PC-9 (cell line): ENCODE measurements at regions not wholly inside any gene's neighbourhood (a gene's known extent, or its start where the extent isn't known, plus 50 kb on each side); places are given as distances from the start of the nearest gene placed in this dataset.

ENCODE experiments used
- BruUV-seq: library from RNA; stranded (reverse); fragments of 400-500 nt; replicated peaks from 2 replicates; lab custom pipeline; 2021; lab: Mats Ljungman, UMichigan
- CTCF ChIA-PET: fragments of 300-600 bp; sonication (Branson Sonifier 250); formaldehyde crosslinking; loops from one replicate; lab custom pipeline; 2022; ENCODE audit warnings: antibody characterized with exemption; lab: Charles Lee
- POLR2A ChIA-PET: fragments of 300-600 bp; sonication (Branson Sonifier 250); formaldehyde crosslinking; loops from one replicate; lab custom pipeline; 2022; ENCODE audit warnings: antibody characterized with exemption; ENCODE audit not compliant: unreplicated experiment; lab: Charles Lee
- DNase-seq, 2 experiments: peaks; one replicate each; pipeline versions ENCODE4 v3.0.0 to v3.0.0-alpha.2; 2015 to 2022; ENCODE audit warnings: mixed read lengths in 1 of 2
- H2AFZ ChIP-seq: fragments of 200-600 bp; sonication (generic); 2 replicates; pipeline ENCODE4 v1.8.1; 2017; ENCODE audit warnings: antibody characterized with exemption
- H3F3A ChIP-seq: fragments of 200-600 bp; sonication (generic); 2 replicates; pipeline ENCODE4 v1.8.1; 2017; ENCODE audit warnings: antibody characterized with exemption, mild to moderate bottlenecking, low read depth; ENCODE audit not compliant: insufficient read depth
- H3K27ac ChIP-seq: fragments of 200-600 bp; sonication (generic); 2 replicates; pipeline ENCODE4 v1.6.1; 2016; ENCODE audit warnings: mixed run types
- H3K27me3 ChIP-seq: fragments of 200-600 bp; sonication (generic); 2 replicates; pipeline ENCODE4 v1.6.1; 2016; ENCODE audit warnings: low read depth, mixed run types; ENCODE audit not compliant: insufficient read depth
- H3K36me3 ChIP-seq: fragments of 200-600 bp; sonication (generic); 2 replicates; pipeline ENCODE4 v1.6.1; 2016; ENCODE audit warnings: low read depth, mixed run types
- H3K4me1 ChIP-seq: fragments of 200-600 bp; sonication (generic); replicated peaks from 2 replicates; pipeline ENCODE4 v1.6.1; 2016; ENCODE audit warnings: mixed run types; ENCODE audit not compliant: insufficient read depth
- H3K4me2 ChIP-seq: fragments of 200-600 bp; sonication (generic); 2 replicates; pipeline ENCODE4 v1.6.1; 2017; ENCODE audit warnings: mixed run types
- H3K4me3 ChIP-seq: fragments of 200-600 bp; sonication (generic); 2 replicates; pipeline ENCODE4 v1.6.1; 2016; ENCODE audit warnings: mixed run types
- H3K79me2 ChIP-seq: fragments of 200-600 bp; sonication (generic); 2 replicates; pipeline ENCODE4 v1.6.1; 2017; ENCODE audit warnings: low read depth, mixed run types
- H3K9me2 ChIP-seq: fragments of 200-600 bp; sonication (generic); 2 replicates; pipeline ENCODE4 v1.8.1; 2017; ENCODE audit warnings: mild to moderate bottlenecking; ENCODE audit not compliant: insufficient read depth
- H3K9me3 ChIP-seq: fragments of 200-600 bp; sonication (generic); 2 replicates; pipeline ENCODE4 v1.8.1; 2016; ENCODE audit warnings: low read depth; ENCODE audit not compliant: insufficient read depth
- H4K20me1 ChIP-seq: fragments of 200-600 bp; sonication (generic); 2 replicates; pipeline ENCODE4 v1.8.1; 2017; ENCODE audit not compliant: insufficient read depth
- EZH2 ChIP-seq: fragments of 200-600 bp; sonication (generic); IDR thresholded peaks from 2 replicates; pipeline ENCODE4 v1.8.0; 2017; ENCODE audit warnings: antibody characterized with exemption, low read depth
- intact Hi-C: fragments of 100-400 bp; cut with micrococcal nuclease; formaldehyde crosslinking; loops from one replicate; pipeline ENCODE4 v1.10.0; 2022; ENCODE audit not compliant: unreplicated experiment
- TF ChIP-seq, protein P1 (sequence below): fragments of 200-600 bp; sonication (generic); conservative IDR thresholded peaks from 2 replicates; pipeline ENCODE4 v1.6.1; 2017; ENCODE audit warnings: mixed run types, antibody characterized with exemption, mild to moderate bottlenecking, moderate library complexity

DNA sequence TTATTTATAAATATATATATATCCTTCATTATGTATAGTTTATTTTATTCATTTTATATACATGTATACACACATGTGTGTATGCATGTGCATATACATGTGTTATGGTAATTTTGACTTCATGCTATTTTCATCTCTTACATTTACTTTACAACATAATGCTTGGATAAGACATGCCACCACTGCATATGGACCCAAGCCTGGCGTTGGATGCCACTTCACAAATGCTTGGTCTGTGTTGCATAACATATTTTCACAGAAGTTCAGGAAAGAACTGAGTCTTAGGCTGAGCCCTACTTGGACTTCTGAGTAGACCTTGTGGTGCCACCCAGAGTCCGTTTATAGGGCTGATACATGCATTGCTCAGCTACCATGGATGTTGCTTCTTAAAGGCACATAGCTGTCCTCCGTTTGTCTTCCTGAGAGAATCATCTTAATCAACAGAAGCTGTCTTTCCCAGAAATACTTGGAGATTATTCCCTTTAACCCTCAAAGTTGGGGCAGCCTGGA is 337.8 kb downstream of the BTBD3 start:
- H3K27ac ChIP-seq, result no peak overlapping the region
- H4K20me1 ChIP-seq, result no peaks in the 10 kb centered on the region
- 0 out of 2 replicates have a peak, but pooled peaks cover 6% of the 10 kb centered on the region for H3K9me2 ChIP-seq
- no peak overlapping the region for H3K4me2 ChIP-seq
- ChIA-PET POLR2A (no interaction called here), CTCF (no interaction called here)
- no peaks in the 10 kb centered on the region for H3K27me3 ChIP-seq
- H2AFZ ChIP-seq, result no peak overlapping the region
- TF ChIP-seq, protein P1, sequence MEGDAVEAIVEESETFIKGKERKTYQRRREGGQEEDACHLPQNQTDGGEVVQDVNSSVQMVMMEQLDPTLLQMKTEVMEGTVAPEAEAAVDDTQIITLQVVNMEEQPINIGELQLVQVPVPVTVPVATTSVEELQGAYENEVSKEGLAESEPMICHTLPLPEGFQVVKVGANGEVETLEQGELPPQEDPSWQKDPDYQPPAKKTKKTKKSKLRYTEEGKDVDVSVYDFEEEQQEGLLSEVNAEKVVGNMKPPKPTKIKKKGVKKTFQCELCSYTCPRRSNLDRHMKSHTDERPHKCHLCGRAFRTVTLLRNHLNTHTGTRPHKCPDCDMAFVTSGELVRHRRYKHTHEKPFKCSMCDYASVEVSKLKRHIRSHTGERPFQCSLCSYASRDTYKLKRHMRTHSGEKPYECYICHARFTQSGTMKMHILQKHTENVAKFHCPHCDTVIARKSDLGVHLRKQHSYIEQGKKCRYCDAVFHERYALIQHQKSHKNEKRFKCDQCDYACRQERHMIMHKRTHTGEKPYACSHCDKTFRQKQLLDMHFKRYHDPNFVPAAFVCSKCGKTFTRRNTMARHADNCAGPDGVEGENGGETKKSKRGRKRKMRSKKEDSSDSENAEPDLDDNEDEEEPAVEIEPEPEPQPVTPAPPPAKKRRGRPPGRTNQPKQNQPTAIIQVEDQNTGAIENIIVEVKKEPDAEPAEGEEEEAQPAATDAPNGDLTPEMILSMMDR, result no peak
- no peak for TF ChIP-seq EZH2
- DNase-seq, result no peak
- no peak overlapping the region for H3K4me3 ChIP-seq
- no peaks in the 10 kb centered on the region for H3F3A ChIP-seq
- intact Hi-C loops, result no loop called here
- no peaks in the 10 kb centered on the region for H3K4me1 ChIP-seq
- H3K36me3 ChIP-seq, result no peaks in the 10 kb centered on the region
- no peaks in the 10 kb centered on the region for H3K79me2 ChIP-seq
- no TSS peak for BruUV-seq
- H3K9me3 ChIP-seq, result no peaks in the 10 kb centered on the region; the same call in 1 of the 2 replicates

DNA sequence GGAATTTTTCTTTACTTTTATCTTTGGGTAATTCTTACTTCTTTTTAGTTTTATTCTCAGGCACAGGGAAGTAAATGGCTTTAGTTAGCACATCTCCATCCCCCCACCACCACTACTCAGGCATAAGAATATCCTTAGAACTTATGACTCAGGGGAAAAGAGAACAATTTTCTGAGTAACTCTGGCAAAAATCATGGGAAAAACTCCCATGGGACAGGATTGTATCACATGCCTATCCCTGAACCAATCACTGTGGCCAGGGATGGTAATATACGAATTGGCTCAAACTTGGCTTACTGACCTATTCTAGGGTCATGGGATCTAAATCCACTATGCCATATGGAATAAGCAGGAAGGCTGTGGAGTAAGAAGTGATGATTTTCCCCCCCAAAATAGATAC is 339.1 kb downstream of the BTBD3 start:
- Histone ChIP-seq H3K79me2 (no peaks in the 10 kb centered on the region), H3K36me3 (no peaks in the 10 kb centered on the region), H3K4me2 (no peak overlapping the region), H3K27ac (no peak overlapping the region), H3K4me3 (no peak overlapping the region), H3K9me3 (no peaks in the 10 kb centered on the region), H3K27me3 (no peaks in the 10 kb centered on the region), H3K9me2 (no peaks in the 10 kb centered on the region), H4K20me1 (no peaks in the 10 kb centered on the region), H2AFZ (no peak overlapping the region), H3K4me1 (no peaks in the 10 kb centered on the region), H3F3A (no peaks in the 10 kb centered on the region)
- BruUV-seq, result no TSS peak
- no peak for DNase-seq
- TF ChIP-seq EZH2, result no peak
- TF ChIP-seq, protein P1, result no peak
- POLR2A ChIA-PET, result no interaction called here
- intact Hi-C loops, result no loop called here
- CTCF ChIA-PET, result no interaction called here

DNA sequence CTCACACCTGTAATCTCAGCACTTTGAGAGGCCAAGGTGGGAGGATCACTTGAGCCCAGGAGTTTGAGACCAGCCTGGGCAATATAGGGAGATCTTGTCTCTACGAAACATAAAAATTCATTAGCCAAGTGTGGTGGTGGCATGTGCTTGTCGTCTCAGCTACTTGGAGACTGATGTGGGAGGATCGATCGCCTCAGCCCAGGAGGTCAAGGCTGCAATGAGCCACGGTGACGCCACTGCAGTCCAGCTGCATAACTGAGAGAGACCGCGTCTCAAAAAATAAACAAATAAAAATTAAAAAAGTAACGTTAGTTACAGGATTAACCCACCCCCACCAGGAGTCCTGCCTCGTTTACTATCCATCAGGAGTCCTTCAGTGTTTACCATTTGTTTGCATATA is 345.1 kb downstream of the BTBD3 start:
- H3K27me3 ChIP-seq, result no peaks in the 10 kb centered on the region
- no TSS peak for BruUV-seq
- no peak for DNase-seq
- TF ChIP-seq EZH2, result no peak
- TF ChIP-seq, protein P1, result no peak
- H3K9me2 ChIP-seq, result no peaks in the 10 kb centered on the region
- H3K79me2 ChIP-seq, result no peaks in the 10 kb centered on the region
- POLR2A ChIA-PET, result interaction anchor here (0.6 kb wide), 1 partner anchor 294 kb away, joined by 6 read pairs; no protein-coding TSS in a partner anchor
- no peak overlapping the region for H3K27ac ChIP-seq
- H2AFZ ChIP-seq, result no peak overlapping the region
- H3F3A ChIP-seq, result no peaks in the 10 kb centered on the region
- no peaks in the 10 kb centered on the region for H3K9me3 ChIP-seq
- no peak overlapping the region for H3K4me3 ChIP-seq
- no peaks in the 10 kb centered on the region for H3K4me1 ChIP-seq
- no peak overlapping the region for H3K4me2 ChIP-seq
- intact Hi-C loops, result no loop called here
- CTCF ChIA-PET, result no interaction called here
- H3K36me3 ChIP-seq, result no peaks in the 10 kb centered on the region
- H4K20me1 ChIP-seq, result no peaks in the 10 kb centered on the region
